ENCODE measurements at regions not wholly inside any gene's neighbourhood (a gene's known extent, or its start where the extent isn't known, plus 50 kb on each side); places are given as distances from the start of the nearest gene placed in this dataset.

DNA sequence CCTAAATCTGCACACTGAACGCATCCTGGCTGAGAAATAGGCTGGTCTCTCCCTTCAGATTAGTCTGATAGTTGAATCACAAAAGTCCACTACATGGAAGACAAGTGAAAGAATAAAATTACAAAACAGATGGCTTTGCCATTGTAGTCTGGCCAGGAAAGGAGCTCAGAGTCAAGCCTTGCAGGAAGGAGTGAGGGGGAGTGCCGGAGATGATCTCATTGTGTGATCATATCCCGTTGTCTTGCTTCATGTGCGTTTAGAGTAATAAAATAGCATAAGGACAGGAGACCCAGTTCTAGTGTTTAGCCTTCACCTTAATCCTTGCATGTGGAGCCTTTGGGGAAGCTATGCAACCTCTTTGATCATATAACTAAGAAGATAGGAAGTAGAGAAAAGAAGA lies 666.7 kb upstream of the RAG2 start:
- H3K36me3 Mint-ChIP-seq: peaks cover 49% of the 10 kb centered on the region
- TF ChIP-seq, protein P1, sequence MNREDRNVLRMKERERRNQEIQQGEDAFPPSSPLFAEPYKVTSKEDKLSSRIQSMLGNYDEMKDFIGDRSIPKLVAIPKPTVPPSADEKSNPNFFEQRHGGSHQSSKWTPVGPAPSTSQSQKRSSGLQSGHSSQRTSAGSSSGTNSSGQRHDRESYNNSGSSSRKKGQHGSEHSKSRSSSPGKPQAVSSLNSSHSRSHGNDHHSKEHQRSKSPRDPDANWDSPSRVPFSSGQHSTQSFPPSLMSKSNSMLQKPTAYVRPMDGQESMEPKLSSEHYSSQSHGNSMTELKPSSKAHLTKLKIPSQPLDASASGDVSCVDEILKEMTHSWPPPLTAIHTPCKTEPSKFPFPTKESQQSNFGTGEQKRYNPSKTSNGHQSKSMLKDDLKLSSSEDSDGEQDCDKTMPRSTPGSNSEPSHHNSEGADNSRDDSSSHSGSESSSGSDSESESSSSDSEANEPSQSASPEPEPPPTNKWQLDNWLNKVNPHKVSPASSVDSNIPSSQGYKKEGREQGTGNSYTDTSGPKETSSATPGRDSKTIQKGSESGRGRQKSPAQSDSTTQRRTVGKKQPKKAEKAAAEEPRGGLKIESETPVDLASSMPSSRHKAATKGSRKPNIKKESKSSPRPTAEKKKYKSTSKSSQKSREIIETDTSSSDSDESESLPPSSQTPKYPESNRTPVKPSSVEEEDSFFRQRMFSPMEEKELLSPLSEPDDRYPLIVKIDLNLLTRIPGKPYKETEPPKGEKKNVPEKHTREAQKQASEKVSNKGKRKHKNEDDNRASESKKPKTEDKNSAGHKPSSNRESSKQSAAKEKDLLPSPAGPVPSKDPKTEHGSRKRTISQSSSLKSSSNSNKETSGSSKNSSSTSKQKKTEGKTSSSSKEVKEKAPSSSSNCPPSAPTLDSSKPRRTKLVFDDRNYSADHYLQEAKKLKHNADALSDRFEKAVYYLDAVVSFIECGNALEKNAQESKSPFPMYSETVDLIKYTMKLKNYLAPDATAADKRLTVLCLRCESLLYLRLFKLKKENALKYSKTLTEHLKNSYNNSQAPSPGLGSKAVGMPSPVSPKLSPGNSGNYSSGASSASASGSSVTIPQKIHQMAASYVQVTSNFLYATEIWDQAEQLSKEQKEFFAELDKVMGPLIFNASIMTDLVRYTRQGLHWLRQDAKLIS (CRISPR knock-in tag; IDR thresholded peaks at IDR 0.05; ENCODE audit: borderline replicate concordance): no peak
- TF ChIP-seq, protein P2, sequence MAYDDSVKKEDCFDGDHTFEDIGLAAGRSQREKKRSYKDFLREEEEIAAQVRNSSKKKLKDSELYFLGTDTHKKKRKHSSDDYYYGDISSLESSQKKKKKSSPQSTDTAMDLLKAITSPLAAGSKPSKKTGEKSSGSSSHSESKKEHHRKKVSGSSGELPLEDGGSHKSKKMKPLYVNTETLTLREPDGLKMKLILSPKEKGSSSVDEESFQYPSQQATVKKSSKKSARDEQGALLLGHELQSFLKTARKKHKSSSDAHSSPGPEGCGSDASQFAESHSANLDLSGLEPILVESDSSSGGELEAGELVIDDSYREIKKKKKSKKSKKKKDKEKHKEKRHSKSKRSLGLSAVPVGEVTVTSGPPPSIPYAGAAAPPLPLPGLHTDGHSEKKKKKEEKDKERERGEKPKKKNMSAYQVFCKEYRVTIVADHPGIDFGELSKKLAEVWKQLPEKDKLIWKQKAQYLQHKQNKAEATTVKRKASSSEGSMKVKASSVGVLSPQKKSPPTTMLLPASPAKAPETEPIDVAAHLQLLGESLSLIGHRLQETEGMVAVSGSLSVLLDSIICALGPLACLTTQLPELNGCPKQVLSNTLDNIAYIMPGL (CRISPR knock-in tag; IDR thresholded peaks at IDR 0.05): no peak
- TF ChIP-seq ZSCAN18 (CRISPR knock-in tag; IDR thresholded peaks at IDR 0.05) (no peak), RELA (CRISPR knock-in tag; IDR thresholded peaks at IDR 0.05; ENCODE audit: borderline replicate concordance) (no peak), NFATC4 (CRISPR knock-in tag; IDR thresholded peaks at IDR 0.05) (no peak), NFYB (CRISPR knock-in tag; conservative IDR thresholded peaks at IDR 0.05; ENCODE audit: low read depth) (no peak), TEAD4 (CRISPR knock-in tag; IDR thresholded peaks at IDR 0.05) (no peak), IRF2 (CRISPR knock-in tag; IDR thresholded peaks at IDR 0.05; ENCODE audit: borderline replicate concordance, low read depth) (no peak), E2F4 (CRISPR knock-in tag; IDR thresholded peaks at IDR 0.05; ENCODE audit: borderline replicate concordance, low read depth) (no peak), EMX1 (CRISPR knock-in tag; IDR thresholded peaks at IDR 0.05) (no peak), ZBTB43 (CRISPR knock-in tag; IDR thresholded peaks at IDR 0.05) (no peak), ZNF121 (CRISPR knock-in tag; IDR thresholded peaks at IDR 0.05) (no peak), E2F1 (CRISPR knock-in tag; IDR thresholded peaks at IDR 0.05) (no peak), ARID4B (CRISPR knock-in tag; IDR thresholded peaks at IDR 0.05; ENCODE audit: borderline replicate concordance) (no peak)
- TF ChIP-seq, protein P3, sequence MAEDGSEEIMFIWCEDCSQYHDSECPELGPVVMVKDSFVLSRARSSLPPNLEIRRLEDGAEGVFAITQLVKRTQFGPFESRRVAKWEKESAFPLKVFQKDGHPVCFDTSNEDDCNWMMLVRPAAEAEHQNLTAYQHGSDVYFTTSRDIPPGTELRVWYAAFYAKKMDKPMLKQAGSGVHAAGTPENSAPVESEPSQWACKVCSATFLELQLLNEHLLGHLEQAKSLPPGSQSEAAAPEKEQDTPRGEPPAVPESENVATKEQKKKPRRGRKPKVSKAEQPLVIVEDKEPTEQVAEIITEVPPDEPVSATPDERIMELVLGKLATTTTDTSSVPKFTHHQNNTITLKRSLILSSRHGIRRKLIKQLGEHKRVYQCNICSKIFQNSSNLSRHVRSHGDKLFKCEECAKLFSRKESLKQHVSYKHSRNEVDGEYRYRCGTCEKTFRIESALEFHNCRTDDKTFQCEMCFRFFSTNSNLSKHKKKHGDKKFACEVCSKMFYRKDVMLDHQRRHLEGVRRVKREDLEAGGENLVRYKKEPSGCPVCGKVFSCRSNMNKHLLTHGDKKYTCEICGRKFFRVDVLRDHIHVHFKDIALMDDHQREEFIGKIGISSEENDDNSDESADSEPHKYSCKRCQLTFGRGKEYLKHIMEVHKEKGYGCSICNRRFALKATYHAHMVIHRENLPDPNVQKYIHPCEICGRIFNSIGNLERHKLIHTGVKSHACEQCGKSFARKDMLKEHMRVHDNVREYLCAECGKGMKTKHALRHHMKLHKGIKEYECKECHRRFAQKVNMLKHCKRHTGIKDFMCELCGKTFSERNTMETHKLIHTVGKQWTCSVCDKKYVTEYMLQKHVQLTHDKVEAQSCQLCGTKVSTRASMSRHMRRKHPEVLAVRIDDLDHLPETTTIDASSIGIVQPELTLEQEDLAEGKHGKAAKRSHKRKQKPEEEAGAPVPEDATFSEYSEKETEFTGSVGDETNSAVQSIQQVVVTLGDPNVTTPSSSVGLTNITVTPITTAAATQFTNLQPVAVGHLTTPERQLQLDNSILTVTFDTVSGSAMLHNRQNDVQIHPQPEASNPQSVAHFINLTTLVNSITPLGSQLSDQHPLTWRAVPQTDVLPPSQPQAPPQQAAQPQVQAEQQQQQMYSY (CRISPR knock-in tag; IDR thresholded peaks at IDR 0.05): no peak
- H3K4me3 Mint-ChIP-seq: no peak overlapping the region
- ATAC-seq (no peak), DNase-seq (ENCODE audit: low spot score) (no peak)
- POLR2A ChIA-PET: no interaction called here
- no peak overlapping the region for H3K27ac Mint-ChIP-seq
- CTCF ChIA-PET: no interaction called here
- peaks cover 68% of the 10 kb centered on the region for H3K9me3 Mint-ChIP-seq
- no peaks in the 10 kb centered on the region for H3K27me3 Mint-ChIP-seq (ENCODE audit: low read depth)
- H3K4me1 Mint-ChIP-seq: no peaks in the 10 kb centered on the region

All from WTC11 (cell line).